Stimulated activated CD8-positive, alpha-beta memory T cell treated with anti-CD3 and anti-CD28 coated beads, Interleukin-15, amount 100 ng/mL, for 4 hours (primary cell): ENCODE measurements at regions not wholly inside any gene's neighbourhood (a gene's known extent, or its start where the extent isn't known, plus 50 kb on each side); places are given as distances from the start of the nearest gene placed in this dataset.
"Not testable (repeated sequence)": the region's sequence is repeated elsewhere in the genome, so short reads cannot be mapped to it uniquely, and the experiment has no call there.

ENCODE experiments used
- DNase-seq, 2 donors: peaks; one replicate each; pipeline ENCODE4 v3.0.0-alpha.2; 2020; ENCODE audit warnings: low read depth in 2 of 2

- DNase-seq = no peak
These were observed 75.2 kb upstream of the TOP3B start for GRCh38 chr22:22057617-22058378.

- DNase-seq = not testable (repeated sequence)
These were observed 74.4 kb upstream of the TOP3B start for GRCh38 chr22:22056809-22057594.

GRCh38 chr22:22052548-22053139 is 70.1 kb upstream of the TOP3B start:
- DNase-seq = not testable (repeated sequence)

- DNase-seq = not testable (repeated sequence)
These were observed 68.4 kb upstream of the TOP3B start for GRCh38 chr22:22051032-22051431.

- no peak for DNase-seq
These were observed 67.7 kb upstream of the TOP3B start for GRCh38 chr22:22050141-22050775.

- DNase-seq = no peak
These were observed 67.1 kb upstream of the TOP3B start for GRCh38 chr22:22049684-22050083.

GRCh38 chr22:22048981-22049531 is 66.5 kb upstream of the TOP3B start:
- no peak for DNase-seq

- no peak for DNase-seq
These were observed 65.8 kb upstream of the TOP3B start for GRCh38 chr22:22048318-22048942.

- no peak for DNase-seq
These were observed 65.2 kb upstream of the TOP3B start for GRCh38 chr22:22047776-22048175.

- no peak for DNase-seq
These were observed 64.7 kb upstream of the TOP3B start for GRCh38 chr22:22047266-22047665.

GRCh38 chr22:22046370-22046769 is 63.8 kb upstream of the TOP3B start:
- DNase-seq = no peak

- no peak for DNase-seq
These were observed 63.2 kb upstream of the TOP3B start for GRCh38 chr22:22045571-22046335.

- DNase-seq = no peak
These were observed 61.6 kb upstream of the TOP3B start for GRCh38 chr22:22044153-22044552.

- DNase-seq = no peak
These were observed 60.9 kb upstream of the TOP3B start for GRCh38 chr22:22043296-22044078.

GRCh38 chr22:22042599-22043295 is 60.2 kb upstream of the TOP3B start:
- no peak for DNase-seq

- DNase-seq = no peak
These were observed 59.4 kb upstream of the TOP3B start for GRCh38 chr22:22042009-22042408.

GRCh38 chr22:22040908-22041307 is 58.3 kb upstream of the TOP3B start:
- no peak for DNase-seq

- no peak for DNase-seq
These were observed 57.9 kb upstream of the TOP3B start for GRCh38 chr22:22040472-22040871.
